Endothelial cell of umbilical vein (primary cell): ENCODE measurements at regions not wholly inside any gene's neighbourhood (a gene's known extent, or its start where the extent isn't known, plus 50 kb on each side); places are given as distances from the start of the nearest gene placed in this dataset.

Experiments
- BruUV-seq: library from RNA; stranded (reverse); fragments of 400-500 nt; replicated peaks from 2 replicates; lab custom pipeline; 2021; lab: Mats Ljungman, UMichigan
- CTCF ChIA-PET: fragments of 300-600, 350-600 bp; sonication (Branson Sonifier 250); formaldehyde crosslinking; loops from one replicate; lab custom pipeline; 2021; ENCODE audit warnings: antibody characterized with exemption, inconsistent platforms; lab: Charles Lee
- POLR2A ChIA-PET: fragments of 300-600, 350-600 bp; sonication (Branson Sonifier 250); formaldehyde crosslinking; loops from one replicate; lab custom pipeline; 2021; ENCODE audit warnings: antibody characterized with exemption, inconsistent platforms; lab: Charles Lee
- DNase-seq: peaks from one replicate; pipeline ENCODE4 v3.0.0-alpha.2; 2011; ENCODE audit warnings: low read depth, low spot score
- FAIRE-seq: peaks from 2 replicates; lab custom pipeline; 2011; peaks lifted over from hg19 to GRCh38; lab: Jason Lieb, UNC
- H2AFZ ChIP-seq: 2 replicates; pipeline ENCODE4 v1.6.0; 2012; ENCODE audit warnings: low read depth, low read length, control low read depth, inconsistent platforms
- H3K27ac ChIP-seq: 2 replicates; pipeline ENCODE4 v1.5.1; 2011; ENCODE audit warnings: low read depth, mild to moderate bottlenecking, control low read depth, low read length, moderate library complexity; ENCODE audit not compliant: insufficient read depth
- H3K27me3 ChIP-seq, 2 experiments: 2 replicates each; pipeline versions ENCODE4 v1.6.0 to v1.6.1; 2011; ENCODE audit warnings: low read length in 2 of 2, mixed read lengths in 1 of 2; ENCODE audit not compliant: control insufficient read depth in 2 of 2, insufficient read depth in 2 of 2
- H3K36me3 ChIP-seq, 2 experiments: 2 replicates in 1 of 2; 3 replicates in 1 of 2; pipeline ENCODE4 v1.5.1; 2011; ENCODE audit warnings: low read length in 2 of 2, mild to moderate bottlenecking in 1 of 2, moderate library complexity in 1 of 2; ENCODE audit not compliant: control insufficient read depth in 2 of 2, insufficient read depth in 2 of 2; ENCODE audit errors: extremely low read depth in 1 of 2
- H3K4me1 ChIP-seq: 3 replicates; pipeline ENCODE4 v1.5.1; 2011; ENCODE audit warnings: mild to moderate bottlenecking, low read length; ENCODE audit not compliant: control insufficient read depth, insufficient read depth; ENCODE audit errors: extremely low read depth
- H3K4me2 ChIP-seq: 2 replicates; pipeline ENCODE4 v1.6.1; 2011; ENCODE audit warnings: low read length, control low read depth, mixed read lengths; ENCODE audit not compliant: insufficient read depth
- H3K4me3 ChIP-seq, 3 experiments: fragments of 200-600 bp in 1 of 3; sonication (generic), shearing (Covaris generic) in 1 of 3; replicated peaks in 1 of 3; 2 replicates each; pipeline ENCODE4 v1.5.1; 2011 to 2016; ENCODE audit warnings: control low read depth in 3 of 3, low read length in 3 of 3, mild to moderate bottlenecking in 2 of 3, inconsistent platforms in 1 of 3, low read depth in 1 of 3, moderate library complexity in 1 of 3; ENCODE audit not compliant: insufficient read depth in 1 of 3
- H3K79me2 ChIP-seq: 2 replicates; pipeline ENCODE4 v1.6.0; 2012; ENCODE audit warnings: low read length, inconsistent platforms; ENCODE audit not compliant: control insufficient read depth, insufficient read depth
- H3K9ac ChIP-seq: replicated peaks from 2 replicates; pipeline ENCODE3; 2011; ENCODE audit warnings: low read length, control low read depth; ENCODE audit not compliant: insufficient read depth; ENCODE audit errors: extremely low read depth
- H3K9me1 ChIP-seq: replicated peaks from 3 replicates; pipeline ENCODE4 v1.6.0; 2011; ENCODE audit warnings: mild to moderate bottlenecking, low read length; ENCODE audit not compliant: control insufficient read depth, insufficient read depth; ENCODE audit errors: extremely low read depth
- H3K9me3 ChIP-seq: replicated peaks from 2 replicates; pipeline ENCODE4 v1.5.1; 2012; ENCODE audit warnings: low read length, inconsistent platforms; ENCODE audit not compliant: control insufficient read depth, insufficient read depth
- H4K20me1 ChIP-seq: replicated peaks from 2 replicates; pipeline ENCODE3; 2011; ENCODE audit warnings: mild to moderate bottlenecking, low read length; ENCODE audit not compliant: control insufficient read depth, insufficient read depth; ENCODE audit errors: extremely low read depth
- CTCF ChIP-seq, 2 donors: IDR thresholded peaks; 1 replicate in 1 of 2; 2 replicates in 1 of 2; pipeline ENCODE4 v1.5.1; 2011; ENCODE audit warnings: low read length in 2 of 2, mild to moderate bottlenecking in 2 of 2, moderate library complexity in 2 of 2, control low read depth in 1 of 2, inconsistent platforms in 1 of 2, low read depth in 1 of 2; ENCODE audit not compliant: insufficient read depth in 1 of 2; ENCODE audit errors: extremely low read depth in 1 of 2
- EZH2 ChIP-seq: IDR thresholded peaks from 2 replicates; pipeline ENCODE4 v1.6.1; 2012; ENCODE audit warnings: borderline replicate concordance, low read depth, mild to moderate bottlenecking, moderate library complexity, low read length, inconsistent platforms; ENCODE audit not compliant: severe bottlenecking
- FOS ChIP-seq: IDR thresholded peaks from 2 replicates; pipeline ENCODE4 v1.6.1; 2011; ENCODE audit warnings: mild to moderate bottlenecking, low read length, moderate library complexity, borderline replicate concordance; ENCODE audit not compliant: insufficient read depth
- GATA2 ChIP-seq: IDR thresholded peaks from 2 replicates; pipeline ENCODE4 v1.7.0; 2011; ENCODE audit warnings: low read depth, mild to moderate bottlenecking, moderate library complexity, mixed read lengths, low read length; ENCODE audit not compliant: insufficient read length, insufficient read depth
- JUN ChIP-seq: IDR thresholded peaks from 2 replicates; pipeline ENCODE4 v1.6.1; 2011; ENCODE audit warnings: borderline replicate concordance, low read depth; ENCODE audit not compliant: insufficient read length, insufficient read depth
- POLR2A ChIP-seq: IDR thresholded peaks from 2 replicates; pipeline ENCODE4 v1.6.1; 2012; ENCODE audit warnings: low read depth, mild to moderate bottlenecking, control low read depth, low read length
- POLR2AphosphoS5 ChIP-seq: IDR thresholded peaks from 2 replicates; pipeline ENCODE4 v1.6.1; 2012; ENCODE audit warnings: low read depth, mild to moderate bottlenecking, control low read depth, low read length, moderate library complexity; ENCODE audit not compliant: insufficient read depth
- dilution Hi-C: fragments of 300-500 bp; cut with MboI; formaldehyde crosslinking; loops from one replicate; pipeline ENCODE4 v1.15.0; 2019; ENCODE audit warnings: low sequenced_read_pairs; ENCODE audit not compliant: extremely low pct_ligation_motif_present
- intact Hi-C: fragments of 100-400 bp; cut with micrococcal nuclease; formaldehyde crosslinking; loops from one replicate; pipeline ENCODE4 v1.10.0; 2022
- TF ChIP-seq, protein P1 (sequence below): IDR thresholded peaks from 2 replicates; pipeline ENCODE4 v1.6.1; 2011; ENCODE audit not compliant: insufficient read depth, insufficient read length

GRCh38 chr7:17155529-17155928 is 142.9 kb upstream of the AHR start:
- dilution Hi-C loops = no loop called here
- Histone ChIP-seq H3K4me3 (no peak overlapping the region), H3K27ac (no peak overlapping the region), H3K4me2 (no peak overlapping the region), H3K27me3 (no peaks in the 10 kb centered on the region), H3K9me3 (no peaks in the 10 kb centered on the region), H3K79me2 (no peaks in the 10 kb centered on the region), H3K9ac (no peak overlapping the region), H3K4me1 (no peaks in the 10 kb centered on the region), H2AFZ (no peak overlapping the region), H3K36me3 (no peaks in the 10 kb centered on the region), H3K9me1 (no peaks in the 10 kb centered on the region), H4K20me1 (no peaks in the 10 kb centered on the region)
- ChIA-PET POLR2A (no interaction called here), CTCF (no interaction called here)
- TF ChIP-seq FOS (no peak), EZH2 (no peak), GATA2 (no peak)
- no peak for FAIRE-seq
- DNase-seq = no peak
- intact Hi-C loops = no loop called here
- no TSS peak for BruUV-seq

DNA sequence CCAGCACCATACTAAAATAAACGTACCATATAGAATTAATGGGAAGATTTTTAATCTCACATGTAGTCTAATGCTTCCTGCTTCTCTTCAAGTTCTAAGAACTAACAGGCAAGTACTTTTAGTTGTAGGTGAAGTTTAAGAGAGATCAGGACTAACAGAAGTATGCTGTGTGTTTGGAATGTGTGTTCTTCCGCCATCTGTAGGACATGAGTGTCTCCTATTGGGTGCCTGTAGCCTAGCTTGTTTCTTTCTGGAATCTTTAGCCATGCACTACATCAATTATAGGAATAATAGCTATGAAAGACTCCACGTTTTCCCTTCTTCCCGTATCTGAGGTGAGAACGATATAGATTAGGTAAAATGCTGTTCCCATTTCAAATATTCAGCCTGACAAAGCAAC is 140.2 kb upstream of the AHR start:
- Histone ChIP-seq H3K9me3 (no peaks in the 10 kb centered on the region), H3K9ac (no peak overlapping the region), H3K9me1 (no peaks in the 10 kb centered on the region), H3K27me3 (no peaks in the 10 kb centered on the region), H3K4me1 (no peaks in the 10 kb centered on the region), H2AFZ (no peak overlapping the region), H3K36me3 (no peaks in the 10 kb centered on the region), H4K20me1 (no peaks in the 10 kb centered on the region), H3K27ac (no peak overlapping the region), H3K79me2 (no peaks in the 10 kb centered on the region), H3K4me3 (no peak overlapping the region), H3K4me2 (no peak overlapping the region)
- ChIA-PET POLR2A (no interaction called here), CTCF (interaction anchor here (1.1 kb wide), 1 partner anchor 11 kb away, joined by 3 read pairs; no protein-coding TSS in a partner anchor)
- DNase-seq (no peak), FAIRE-seq (no peak)
- no TSS peak for BruUV-seq
- dilution Hi-C loops (no loop called here), intact Hi-C loops (no loop called here)
- TF ChIP-seq EZH2 (no peak), POLR2A (no peak), CTCF (IDR thresholded peaks at IDR 0.05; ENCODE audit: extremely low read depth in 1 of 2, insufficient read depth in 1 of 2, low read depth in 1 of 2, low read length in 2 of 2) (no peak), GATA2 (no peak), POLR2AphosphoS5 (no peak), JUN (no peak)
- TF ChIP-seq, protein P1, sequence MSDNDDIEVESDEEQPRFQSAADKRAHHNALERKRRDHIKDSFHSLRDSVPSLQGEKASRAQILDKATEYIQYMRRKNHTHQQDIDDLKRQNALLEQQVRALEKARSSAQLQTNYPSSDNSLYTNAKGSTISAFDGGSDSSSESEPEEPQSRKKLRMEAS = no peak
